ENCODE measurements at regions not wholly inside any gene's neighbourhood (a gene's known extent, or its start where the extent isn't known, plus 50 kb on each side); places are given as distances from the start of the nearest gene placed in this dataset.

DNA sequence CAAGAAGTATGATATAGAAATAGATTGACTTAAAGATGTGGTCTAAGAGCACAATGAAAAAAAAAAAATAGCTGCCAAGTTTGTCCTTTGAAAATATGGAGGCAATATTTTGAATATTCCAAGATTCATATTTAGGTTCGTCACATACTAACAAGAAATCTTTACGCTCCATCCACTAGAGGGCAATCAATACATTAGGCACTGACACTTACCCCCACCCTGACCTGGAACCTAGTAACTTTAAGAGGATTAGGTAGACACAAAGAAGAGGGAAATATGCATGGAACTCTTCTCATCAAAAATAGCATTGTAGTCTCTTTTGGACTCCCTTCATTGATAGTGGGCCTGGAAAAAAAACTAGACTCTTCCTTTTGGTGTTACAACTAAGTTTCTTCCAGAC lies 1108.1 kb downstream of the PCDH19 start:
- H3K27me3 ChIP-seq (replicated peaks in 1 of 4; ENCODE audit: control insufficient read depth in 3 of 4, extremely low read depth in 1 of 4, insufficient read depth in 3 of 4, low read length in 3 of 4), result no peaks in the 10 kb centered on the region
- DNase-seq (ENCODE audit: low read depth in 1 of 2, low spot score in 2 of 2) (no peak), FAIRE-seq (peak; percentile 60)
- no peaks in the 10 kb centered on the region for H3K9me3 ChIP-seq (ENCODE audit: insufficient read depth in 2 of 2, low read depth in 1 of 2, low read length in 1 of 2)
- H3K79me1 ChIP-seq (ENCODE audit: low read depth, low read length), result no peaks in the 10 kb centered on the region
- H3K23me2 ChIP-seq (ENCODE audit: low read depth, low read length), result no peaks in the 10 kb centered on the region
- H3K56ac ChIP-seq (replicated peaks; ENCODE audit: insufficient read length, low read depth, low read length), result no peak overlapping the region
- no peak overlapping the region for H2BK12ac ChIP-seq (ENCODE audit: low read depth, low read length)
- 14% methylated on average over 2 of the region's 2 CpGs; no CpG with 5 or more reads in 1 of the 2 experiments for WGBS, 2 experiments (ENCODE audit: extremely low coverage in 1 of 2, insufficient coverage in 1 of 2, insufficient read length in 1 of 2, insufficient replicate concordance in 2 of 2, low coverage in 1 of 2, low lambda C conversion rate in 2 of 2, missing lambda C conversion rate in 1 of 2)
- H4K20me1 ChIP-seq (replicated peaks in 1 of 2; ENCODE audit: control insufficient read depth in 1 of 2, insufficient read depth in 2 of 2, low read length in 2 of 2), result no peaks in the 10 kb centered on the region
- no peaks in the 10 kb centered on the region for H3K36me3 ChIP-seq (ENCODE audit: control insufficient read depth in 2 of 4, insufficient read depth in 4 of 4, low read length in 3 of 4)
- no peak overlapping the region for H2AFZ ChIP-seq (ENCODE audit: low read length)
- no peak overlapping the region for H2BK5ac ChIP-seq (ENCODE audit: low read depth, low read length)
- H4K8ac ChIP-seq (ENCODE audit: extremely low read depth, insufficient read depth, low read length), result no peak overlapping the region
- TF ChIP-seq RAD21 (IDR thresholded peaks at IDR 0.05 in 1 of 2, conservative IDR thresholded peaks at IDR 0.05 in 1 of 2; ENCODE audit: low read depth in 2 of 2, low read length in 2 of 2), result peak; percentile 72 to 75
- TF ChIP-seq, protein P1, sequence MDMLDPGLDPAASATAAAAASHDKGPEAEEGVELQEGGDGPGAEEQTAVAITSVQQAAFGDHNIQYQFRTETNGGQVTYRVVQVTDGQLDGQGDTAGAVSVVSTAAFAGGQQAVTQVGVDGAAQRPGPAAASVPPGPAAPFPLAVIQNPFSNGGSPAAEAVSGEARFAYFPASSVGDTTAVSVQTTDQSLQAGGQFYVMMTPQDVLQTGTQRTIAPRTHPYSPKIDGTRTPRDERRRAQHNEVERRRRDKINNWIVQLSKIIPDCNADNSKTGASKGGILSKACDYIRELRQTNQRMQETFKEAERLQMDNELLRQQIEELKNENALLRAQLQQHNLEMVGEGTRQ (IDR thresholded peaks at IDR 0.05; ENCODE audit: low read length), result no peak
- TF ChIP-seq, protein P2, sequence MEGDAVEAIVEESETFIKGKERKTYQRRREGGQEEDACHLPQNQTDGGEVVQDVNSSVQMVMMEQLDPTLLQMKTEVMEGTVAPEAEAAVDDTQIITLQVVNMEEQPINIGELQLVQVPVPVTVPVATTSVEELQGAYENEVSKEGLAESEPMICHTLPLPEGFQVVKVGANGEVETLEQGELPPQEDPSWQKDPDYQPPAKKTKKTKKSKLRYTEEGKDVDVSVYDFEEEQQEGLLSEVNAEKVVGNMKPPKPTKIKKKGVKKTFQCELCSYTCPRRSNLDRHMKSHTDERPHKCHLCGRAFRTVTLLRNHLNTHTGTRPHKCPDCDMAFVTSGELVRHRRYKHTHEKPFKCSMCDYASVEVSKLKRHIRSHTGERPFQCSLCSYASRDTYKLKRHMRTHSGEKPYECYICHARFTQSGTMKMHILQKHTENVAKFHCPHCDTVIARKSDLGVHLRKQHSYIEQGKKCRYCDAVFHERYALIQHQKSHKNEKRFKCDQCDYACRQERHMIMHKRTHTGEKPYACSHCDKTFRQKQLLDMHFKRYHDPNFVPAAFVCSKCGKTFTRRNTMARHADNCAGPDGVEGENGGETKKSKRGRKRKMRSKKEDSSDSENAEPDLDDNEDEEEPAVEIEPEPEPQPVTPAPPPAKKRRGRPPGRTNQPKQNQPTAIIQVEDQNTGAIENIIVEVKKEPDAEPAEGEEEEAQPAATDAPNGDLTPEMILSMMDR (IDR thresholded peaks at IDR 0.05; ENCODE audit: control extremely low read depth in 1 of 3, insufficient read depth in 1 of 3, low read depth in 1 of 3, low read length in 3 of 3), result peak in 2 of 3 experiments; percentile 35 to 41; a peak in 3 of 4 replicates
- H2BK120ac ChIP-seq (replicated peaks; ENCODE audit: low read depth, low read length), result no peak overlapping the region
- H2BK20ac ChIP-seq (ENCODE audit: low read length), result no peak overlapping the region
- no peak overlapping the region for H2BK15ac ChIP-seq (ENCODE audit: low read length)
- H3K18ac ChIP-seq (ENCODE audit: extremely low read depth, low read length), result no peak overlapping the region
- no peak overlapping the region for H3K4me3 ChIP-seq (ENCODE audit: extremely low read depth in 1 of 4, insufficient read depth in 2 of 4, low read depth in 3 of 4, low read length in 4 of 4)
- CTCF ChIA-PET (ENCODE audit: partially characterized antibody), result interaction anchor here (1.0 to 1.2 kb wide), 3 partner anchors 9 to 163 kb away, joined by 3 to 5 read pairs (median 4); no protein-coding TSS in a partner anchor
- no peak overlapping the region for H4K91ac ChIP-seq (replicated peaks; ENCODE audit: insufficient read length, low read length)
- H3K4me1 ChIP-seq (replicated peaks in 1 of 4; ENCODE audit: control insufficient read depth in 3 of 4, insufficient read depth in 4 of 4, low read length in 3 of 4), result no peaks in the 10 kb centered on the region
- H3K4me2 ChIP-seq (ENCODE audit: insufficient read depth in 1 of 2, low read depth in 2 of 2, low read length in 2 of 2), result no peak overlapping the region
- H3K9ac ChIP-seq (replicated peaks in 1 of 4; ENCODE audit: extremely low read depth in 1 of 4, low read depth in 3 of 4, low read length in 3 of 4), result no peak overlapping the region
- H4K5ac ChIP-seq (ENCODE audit: insufficient read length, low read depth, low read length), result no peak overlapping the region
- H3K14ac ChIP-seq (ENCODE audit: insufficient read length), result no peak overlapping the region
- H2AK5ac ChIP-seq (ENCODE audit: low read depth, low read length), result no peak overlapping the region
- H3K4ac ChIP-seq (replicated peaks; ENCODE audit: insufficient read length, low read depth, low read length), result no peak overlapping the region
- POLR2A ChIA-PET (ENCODE audit: partially characterized antibody), result no interaction called here
- no peak overlapping the region for H3K27ac ChIP-seq (ENCODE audit: low read depth, low read length)
- no peaks in the 10 kb centered on the region for H3K79me2 ChIP-seq (ENCODE audit: control insufficient read depth in 1 of 2, insufficient read depth in 2 of 2, low read length in 2 of 2)
- H3K23ac ChIP-seq (ENCODE audit: insufficient read length), result no peak overlapping the region

All from H1 (cell line).